ENCODE measurements at regions not wholly inside any gene's neighbourhood (a gene's known extent, or its start where the extent isn't known, plus 50 kb on each side); places are given as distances from the start of the nearest gene placed in this dataset.

- TF ChIP-seq, protein P1, sequence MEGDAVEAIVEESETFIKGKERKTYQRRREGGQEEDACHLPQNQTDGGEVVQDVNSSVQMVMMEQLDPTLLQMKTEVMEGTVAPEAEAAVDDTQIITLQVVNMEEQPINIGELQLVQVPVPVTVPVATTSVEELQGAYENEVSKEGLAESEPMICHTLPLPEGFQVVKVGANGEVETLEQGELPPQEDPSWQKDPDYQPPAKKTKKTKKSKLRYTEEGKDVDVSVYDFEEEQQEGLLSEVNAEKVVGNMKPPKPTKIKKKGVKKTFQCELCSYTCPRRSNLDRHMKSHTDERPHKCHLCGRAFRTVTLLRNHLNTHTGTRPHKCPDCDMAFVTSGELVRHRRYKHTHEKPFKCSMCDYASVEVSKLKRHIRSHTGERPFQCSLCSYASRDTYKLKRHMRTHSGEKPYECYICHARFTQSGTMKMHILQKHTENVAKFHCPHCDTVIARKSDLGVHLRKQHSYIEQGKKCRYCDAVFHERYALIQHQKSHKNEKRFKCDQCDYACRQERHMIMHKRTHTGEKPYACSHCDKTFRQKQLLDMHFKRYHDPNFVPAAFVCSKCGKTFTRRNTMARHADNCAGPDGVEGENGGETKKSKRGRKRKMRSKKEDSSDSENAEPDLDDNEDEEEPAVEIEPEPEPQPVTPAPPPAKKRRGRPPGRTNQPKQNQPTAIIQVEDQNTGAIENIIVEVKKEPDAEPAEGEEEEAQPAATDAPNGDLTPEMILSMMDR (IDR thresholded peaks at IDR 0.05) = no peak
- no peak for TF ChIP-seq NR3C1 (IDR thresholded peaks at IDR 0.05)
- no peak for TF ChIP-seq RAD21 (conservative IDR thresholded peaks at IDR 0.05 in 1 of 2, IDR thresholded peaks at IDR 0.05 in 1 of 2)
- TF ChIP-seq EHMT2 (IDR thresholded peaks at IDR 0.05; ENCODE audit: low read depth) = no peak
- TF ChIP-seq KDM5A (IDR thresholded peaks at IDR 0.05) = no peak
- no peak for TF ChIP-seq MAZ (IDR thresholded peaks at IDR 0.05; ENCODE audit: borderline replicate concordance, low read depth, low read length)
- no peak for TF ChIP-seq JUN (IDR thresholded peaks at IDR 0.05)
- TF ChIP-seq EP300 (IDR thresholded peaks at IDR 0.05) = no peak
- no peak for TF ChIP-seq MYC (IDR thresholded peaks at IDR 0.05; ENCODE audit: borderline replicate concordance, low read length)
- TF ChIP-seq EHF (CRISPR knock-in tag; IDR thresholded peaks at IDR 0.05) = no peak
- no peak for TF ChIP-seq E2F6 (IDR thresholded peaks at IDR 0.05; ENCODE audit: borderline replicate concordance, low read depth)
- TF ChIP-seq POLR2A (IDR thresholded peaks at IDR 0.05; ENCODE audit: low read length) = no peak
- no peak for TF ChIP-seq REST (IDR thresholded peaks at IDR 0.05)
- TF ChIP-seq RCOR1 (IDR thresholded peaks at IDR 0.05; ENCODE audit: low read depth, low read length) = no peak
Measured at GRCh38 chr14:31942166-31942841, 134.8 kb upstream of the ARHGAP5 start.
